GM18519 (cell line): ENCODE measurements at regions not wholly inside any gene's neighbourhood (a gene's known extent, or its start where the extent isn't known, plus 50 kb on each side); places are given as distances from the start of the nearest gene placed in this dataset.

Source experiments
- ATAC-seq: cut with Tn5 transposase; IDR thresholded peaks from one replicate; pipeline ENCODE4 v1.9.1; 2021; ENCODE audit warnings: mild to moderate bottlenecking, moderate library complexity; ENCODE audit not compliant: unreplicated experiment, low FRiP score

DNA sequence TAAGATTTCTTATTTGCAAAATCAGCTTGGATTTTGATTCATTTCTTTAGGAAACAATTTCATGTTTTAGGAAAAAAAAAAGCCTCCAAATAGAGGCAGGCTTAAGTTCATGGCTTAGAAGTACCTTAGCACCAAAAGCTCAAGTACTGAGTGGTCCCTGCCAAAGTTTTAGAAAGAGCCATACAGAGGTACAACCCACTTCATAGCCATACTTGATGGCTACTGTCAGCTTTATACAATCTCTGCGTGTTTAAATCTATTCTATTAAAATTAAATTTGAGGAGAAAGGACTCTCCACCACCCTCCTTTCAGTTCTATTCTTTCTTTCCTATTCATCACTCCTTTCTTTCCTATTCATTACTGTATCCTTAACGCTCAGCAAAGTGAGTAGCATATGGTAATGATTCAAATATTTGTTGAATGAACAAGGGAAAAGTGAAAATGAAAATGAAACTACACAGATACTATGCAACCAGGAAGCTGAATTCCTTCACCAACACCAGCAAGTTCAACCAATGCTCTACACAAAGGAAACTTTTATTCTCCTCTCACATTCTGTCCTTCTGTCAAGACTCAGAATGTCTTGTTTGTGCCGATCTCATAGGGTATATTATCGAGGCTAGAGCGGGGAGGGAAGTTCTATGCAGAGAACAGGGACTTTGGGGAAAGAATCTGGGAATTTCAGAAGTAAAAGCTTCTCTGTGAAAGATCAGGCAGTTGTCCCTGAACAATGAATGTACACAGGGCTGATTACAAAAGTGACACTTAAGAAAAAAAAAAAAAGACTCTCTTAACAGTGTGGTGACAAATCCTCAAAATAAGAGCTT is 138.6 kb upstream of the SPEF2 start:
- no peak for ATAC-seq

DNA sequence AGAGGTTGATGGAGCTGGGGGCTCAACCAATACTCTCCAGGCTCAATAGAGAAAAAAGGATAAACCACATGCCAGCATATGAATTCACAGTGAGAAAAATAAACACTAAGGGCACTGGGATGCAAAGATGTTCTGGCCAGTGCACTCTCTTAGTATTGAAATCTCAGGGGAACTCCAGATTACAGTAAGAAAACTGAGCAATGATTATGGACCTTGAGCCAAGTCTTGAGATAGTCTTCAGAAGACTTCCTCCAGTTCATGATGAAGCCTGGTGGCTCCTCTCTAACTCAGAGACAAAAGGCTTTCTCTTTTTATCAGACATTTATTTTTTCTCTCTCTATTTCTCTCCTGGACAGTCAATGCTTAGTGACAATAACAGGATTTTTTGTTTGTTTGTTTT is 139.8 kb upstream of the SPEF2 start:
- no peak for ATAC-seq

DNA sequence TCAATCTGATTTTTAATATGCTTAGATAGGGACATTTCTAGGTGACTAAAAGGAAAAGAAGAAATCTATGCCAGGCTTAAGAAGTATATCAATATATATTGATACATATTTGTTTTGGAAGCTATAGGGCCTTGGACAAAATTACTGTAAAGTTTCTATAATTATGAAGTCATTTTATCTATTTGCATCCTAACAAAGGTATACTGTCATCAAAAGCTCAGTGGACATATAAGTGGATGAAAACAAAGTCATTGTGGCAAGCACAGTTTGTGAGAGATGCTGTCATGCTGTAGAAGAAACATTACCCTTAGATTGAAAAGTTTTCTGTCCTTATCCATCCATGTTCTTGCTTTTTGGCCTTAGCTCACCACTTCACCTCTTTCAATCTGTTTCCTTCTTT is 140.3 kb upstream of the SPEF2 start:
- no peak for ATAC-seq

DNA sequence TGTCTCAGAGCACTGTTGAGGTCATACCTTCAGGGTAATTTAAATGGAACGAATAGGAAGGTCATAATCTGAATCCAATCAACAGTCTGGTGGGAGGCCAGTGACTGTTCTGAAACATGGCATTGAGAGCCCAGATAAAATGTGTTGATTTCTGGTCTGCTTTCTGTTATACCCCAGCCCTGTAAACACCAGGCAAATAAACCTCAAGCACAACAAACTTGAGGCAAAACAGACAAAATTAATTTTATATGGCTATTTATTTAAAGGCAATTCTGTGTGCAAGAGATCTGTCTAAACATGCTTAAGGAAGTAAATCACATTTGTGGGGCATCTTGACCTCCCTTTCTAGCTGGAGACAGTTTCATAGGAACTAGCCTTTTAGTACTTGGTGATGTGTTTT is 140.9 kb upstream of the SPEF2 start:
- no peak for ATAC-seq

DNA sequence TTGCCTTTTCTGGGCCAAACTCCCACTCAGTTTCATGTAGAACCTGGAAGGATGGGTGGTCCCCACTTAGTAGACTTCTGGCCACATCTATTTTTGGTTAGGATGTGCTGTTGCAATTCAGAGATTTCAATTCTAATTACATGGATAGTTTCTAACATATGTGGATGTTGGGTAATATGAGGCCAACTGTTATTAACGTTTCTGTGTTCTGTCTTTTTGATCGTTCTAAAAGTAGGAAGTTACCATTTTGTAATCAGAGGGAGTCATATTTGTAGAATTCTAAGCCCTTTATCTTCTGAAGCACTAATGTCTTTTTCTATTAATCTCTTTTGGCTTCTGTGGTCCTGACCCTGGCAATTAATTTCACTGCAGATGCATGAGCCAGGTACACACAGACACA is 141.6 kb upstream of the SPEF2 start:
- ATAC-seq: no peak

DNA sequence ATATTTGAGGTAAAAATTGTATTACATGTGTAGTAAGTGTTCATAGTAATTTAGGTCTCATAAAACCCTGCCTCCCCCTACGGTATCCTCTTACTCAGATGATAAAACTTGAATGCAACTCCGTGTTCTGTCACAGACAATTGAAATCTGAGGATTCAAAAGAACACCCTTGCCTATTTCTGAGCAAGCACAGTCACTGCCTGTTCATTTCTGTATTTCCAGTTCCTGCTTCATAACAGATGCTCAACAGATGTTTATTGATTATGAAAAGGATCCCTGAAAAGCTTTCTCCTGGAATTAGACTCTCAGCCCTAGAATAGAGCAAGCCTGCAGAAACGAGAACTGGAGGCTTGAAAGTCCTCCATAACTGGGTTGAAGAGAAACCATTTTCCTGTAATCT is 144.1 kb upstream of the SPEF2 start:
- ATAC-seq: no peak

DNA sequence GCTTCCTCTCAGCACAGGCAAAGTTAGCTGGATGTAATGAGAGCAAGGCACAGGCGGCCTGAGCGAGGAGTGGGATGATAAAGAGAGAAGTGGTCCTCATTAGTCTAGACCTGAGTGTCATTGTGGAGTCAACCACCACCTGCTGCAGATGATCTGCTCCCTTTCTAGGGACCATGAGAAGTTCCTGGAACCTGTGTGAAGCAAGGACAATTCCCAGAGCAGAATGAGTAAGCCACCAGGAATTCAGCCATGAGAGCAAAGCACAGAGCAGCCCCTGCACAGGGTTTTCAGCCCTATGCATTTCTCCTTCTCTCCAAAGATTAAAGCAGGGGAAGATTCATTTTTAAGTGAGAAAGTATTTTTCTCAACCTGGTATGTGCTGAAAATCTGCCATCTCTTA is 146.8 kb upstream of the SPEF2 start:
- no peak for ATAC-seq

DNA sequence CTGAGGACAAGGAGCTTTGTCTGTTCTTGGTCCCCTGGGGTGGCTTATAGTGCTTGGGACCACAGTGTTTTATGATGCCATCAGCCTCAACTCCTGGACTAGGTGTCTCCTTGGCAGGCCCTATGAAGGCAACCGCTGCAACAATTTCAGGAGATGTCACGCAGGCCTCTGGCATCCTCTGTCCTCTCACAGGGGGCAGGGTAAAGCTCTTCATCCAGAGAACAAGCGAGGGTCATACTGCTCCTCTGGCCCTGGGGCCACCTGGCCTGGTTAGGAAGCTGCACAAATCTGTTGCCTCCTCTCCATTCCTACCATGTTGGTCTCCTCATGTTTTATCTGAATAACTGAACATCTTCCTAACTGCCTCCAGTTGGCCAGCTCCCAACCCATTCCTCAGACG is 148.9 kb upstream of the SPEF2 start:
- no peak for ATAC-seq

DNA sequence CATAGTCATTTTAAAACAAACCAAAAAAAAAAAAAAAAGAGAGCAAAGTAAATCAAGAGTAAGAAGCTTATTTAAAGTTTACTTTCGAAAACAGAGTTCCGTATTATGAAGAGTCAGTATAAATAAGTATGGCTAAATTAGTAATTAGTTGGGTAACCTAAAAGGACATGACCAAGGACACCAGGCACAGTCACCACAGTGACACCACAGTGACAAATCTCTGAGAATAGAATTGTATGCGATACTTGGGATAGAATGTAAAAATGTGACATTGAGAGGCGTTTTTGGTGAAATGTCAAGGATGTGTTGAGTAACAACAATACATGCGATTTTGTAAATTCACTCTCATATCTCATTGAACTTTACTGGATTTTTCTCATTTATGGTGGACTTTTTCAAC is 150.9 kb upstream of the SPEF2 start:
- ATAC-seq: no peak

DNA sequence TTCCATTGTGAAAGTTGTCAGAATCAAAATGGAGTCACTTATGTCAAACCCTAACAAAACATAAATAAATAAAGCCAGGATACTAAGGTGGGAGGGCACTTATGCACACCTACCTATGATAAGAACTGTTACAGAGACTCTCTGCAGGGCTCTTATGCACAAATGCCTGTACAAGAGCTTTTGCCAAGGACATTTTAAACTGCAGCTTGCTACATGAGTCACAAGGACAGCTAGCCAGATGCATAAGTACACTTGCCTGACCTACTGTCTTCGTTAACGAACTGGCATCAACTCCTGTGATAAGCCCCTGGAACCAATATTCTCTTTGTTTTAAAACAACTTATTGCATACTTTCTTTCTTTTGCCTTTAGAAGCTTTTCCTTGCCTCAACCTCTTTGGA is 152.9 kb upstream of the SPEF2 start:
- ATAC-seq: no peak

DNA sequence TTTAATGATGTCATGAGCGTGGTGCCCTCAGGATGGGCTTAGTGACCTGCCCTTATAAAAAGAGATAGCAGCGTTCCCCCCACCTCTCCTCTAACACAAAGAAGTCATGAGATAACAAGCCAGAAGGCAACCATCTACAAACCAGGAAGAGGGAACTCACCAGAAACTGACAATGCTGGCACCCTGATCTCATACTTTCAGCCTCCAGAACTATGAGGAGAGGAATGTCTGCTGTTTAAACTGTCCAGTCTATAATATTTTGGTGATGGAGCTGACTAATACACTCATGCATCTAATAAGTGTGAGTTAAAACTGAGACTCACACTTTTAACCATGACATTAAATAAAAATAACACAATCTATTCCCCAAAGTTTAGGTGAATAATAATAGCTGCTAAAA is 156.1 kb upstream of the SPEF2 start:
- ATAC-seq: no peak

DNA sequence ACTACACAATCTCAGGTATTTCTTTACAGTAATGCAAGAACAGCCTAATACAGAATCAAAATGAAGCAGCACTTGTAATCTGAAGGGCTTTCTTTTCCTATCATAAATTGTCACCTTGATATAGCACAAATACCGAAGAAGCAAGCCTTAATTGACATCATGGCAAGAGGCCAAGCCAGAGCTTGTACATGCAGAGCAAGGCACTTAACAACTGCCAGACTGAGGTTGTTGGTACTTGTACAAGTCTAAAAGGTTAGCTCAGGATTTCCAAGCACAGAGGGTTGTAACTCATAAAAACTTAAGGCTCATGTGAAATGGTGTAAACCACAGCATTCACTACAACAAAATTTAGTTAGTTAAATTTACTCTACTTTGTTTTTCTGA is 158.8 kb upstream of the SPEF2 start:
- ATAC-seq: no peak

DNA sequence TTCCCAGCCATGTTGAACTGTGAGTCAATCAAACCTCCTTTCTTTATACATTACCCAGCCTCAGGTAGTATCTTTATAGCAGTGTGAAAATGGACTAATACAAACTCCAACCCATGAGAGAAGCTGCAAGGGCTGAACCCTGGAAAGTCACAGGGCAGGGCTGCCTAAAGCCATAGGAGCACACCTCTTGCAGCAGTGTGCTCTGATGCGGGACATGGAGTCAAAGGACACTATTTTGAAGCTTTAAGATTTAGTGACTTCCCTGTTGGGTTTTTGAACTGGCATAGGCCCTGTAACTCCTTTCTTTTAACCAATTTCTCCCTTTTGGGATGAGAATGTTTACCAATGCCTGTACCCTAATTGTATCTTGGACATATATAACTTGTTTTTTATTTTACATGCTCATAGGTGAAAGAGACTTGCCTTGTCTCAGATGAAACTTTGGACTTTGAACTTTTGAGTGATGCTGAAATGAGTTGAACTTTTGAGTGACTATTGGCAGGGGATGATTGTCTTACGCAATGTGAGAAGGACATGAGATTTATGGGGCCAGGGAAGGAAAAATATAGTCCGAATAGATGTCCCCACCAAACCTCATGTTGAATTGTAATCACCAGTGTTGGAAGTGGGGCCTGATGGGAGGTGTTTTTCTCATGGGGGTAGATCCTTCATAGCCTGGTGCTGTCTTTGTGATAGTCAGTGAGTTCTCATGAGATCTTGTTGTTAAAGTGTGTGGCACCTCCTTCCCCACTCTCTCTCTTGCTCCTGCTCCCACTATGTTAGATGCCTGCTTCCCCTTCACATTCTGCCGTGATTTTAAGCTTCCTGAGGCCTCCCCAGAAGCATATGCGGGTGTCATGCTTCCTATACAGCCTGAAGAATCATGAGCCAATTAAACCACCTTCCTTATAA is 159.5 kb upstream of the SPEF2 start:
- ATAC-seq: no peak

DNA sequence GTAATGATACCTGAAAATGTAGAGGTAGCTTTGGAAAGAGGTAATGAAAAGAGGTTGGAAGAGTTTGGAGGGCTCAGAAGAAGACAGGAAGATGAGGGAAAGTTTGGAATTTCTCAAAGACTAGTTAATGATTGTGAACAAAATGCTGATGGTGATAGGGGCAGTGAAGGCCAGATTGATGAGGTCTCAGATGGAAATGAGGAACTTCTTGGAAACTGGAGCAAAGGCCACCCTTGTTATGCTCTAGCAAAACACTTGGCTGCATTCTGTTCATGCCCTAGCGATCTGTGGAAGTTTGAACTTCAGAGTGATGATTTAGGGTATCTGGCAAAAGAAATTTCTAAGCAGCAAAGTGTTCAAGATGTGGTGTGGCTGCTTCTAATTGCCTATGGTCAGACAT is 161.2 kb upstream of the SPEF2 start:
- no peak for ATAC-seq

DNA sequence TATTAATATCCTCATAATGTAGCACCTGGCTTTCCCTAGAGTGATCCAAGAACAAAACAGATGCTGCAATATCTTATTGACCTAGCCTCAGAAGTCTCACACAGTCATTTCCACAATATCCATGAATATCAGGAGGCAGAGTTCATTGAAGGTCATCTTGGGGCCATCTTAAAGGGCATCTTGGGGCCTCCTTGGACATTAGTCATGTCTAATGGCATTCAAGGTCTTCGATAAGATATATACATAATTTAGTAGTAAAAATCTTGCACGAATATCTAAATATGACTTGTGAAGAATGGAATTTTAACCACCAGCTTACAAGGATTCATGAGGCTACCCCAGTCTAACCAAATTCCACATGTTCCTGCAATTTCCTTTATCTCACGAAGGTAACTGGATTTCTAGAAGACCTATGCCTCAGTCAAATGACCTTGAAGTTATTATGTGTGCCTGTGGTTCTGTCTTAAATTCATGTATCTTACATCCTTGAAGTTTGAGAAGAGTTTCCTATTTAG is 163.6 kb upstream of the SPEF2 start:
- no peak for ATAC-seq

DNA sequence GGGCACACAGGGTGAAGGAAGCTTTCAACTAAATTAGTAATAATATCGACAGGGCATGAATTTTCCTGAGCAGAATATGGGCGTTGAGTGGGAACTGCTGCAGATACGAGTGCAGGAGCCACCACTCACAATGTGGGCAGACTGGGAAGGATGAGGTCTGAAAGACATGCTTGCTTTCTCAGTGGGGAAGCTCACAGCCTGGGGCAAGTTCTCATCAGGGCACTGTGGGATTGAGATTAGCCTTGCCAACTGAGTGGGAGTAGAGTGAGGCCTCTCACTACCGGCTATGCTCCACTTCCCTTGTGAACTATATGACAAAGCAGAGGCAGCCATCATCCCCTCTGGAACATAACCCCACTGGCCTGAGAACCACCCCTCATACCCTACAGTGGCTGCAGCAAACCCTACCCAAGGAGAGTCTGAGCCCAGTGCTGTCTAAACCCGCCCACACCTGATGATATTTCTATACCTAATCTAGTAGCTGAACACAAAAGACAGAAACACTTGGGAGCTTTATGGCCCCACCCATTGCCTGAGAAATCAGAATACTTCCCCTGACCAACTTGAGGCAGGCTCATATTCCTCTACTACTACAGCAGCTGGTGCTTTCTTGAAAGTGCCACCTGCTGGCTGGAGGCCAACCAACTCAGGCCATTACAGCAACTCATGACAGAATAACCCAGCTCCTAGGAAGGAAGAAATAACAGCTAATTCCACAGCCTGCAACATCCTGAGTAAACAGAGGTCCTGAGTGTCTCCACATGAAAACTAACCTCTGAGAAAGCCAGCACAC is 173.7 kb upstream of the SPEF2 start:
- no peak for ATAC-seq

DNA sequence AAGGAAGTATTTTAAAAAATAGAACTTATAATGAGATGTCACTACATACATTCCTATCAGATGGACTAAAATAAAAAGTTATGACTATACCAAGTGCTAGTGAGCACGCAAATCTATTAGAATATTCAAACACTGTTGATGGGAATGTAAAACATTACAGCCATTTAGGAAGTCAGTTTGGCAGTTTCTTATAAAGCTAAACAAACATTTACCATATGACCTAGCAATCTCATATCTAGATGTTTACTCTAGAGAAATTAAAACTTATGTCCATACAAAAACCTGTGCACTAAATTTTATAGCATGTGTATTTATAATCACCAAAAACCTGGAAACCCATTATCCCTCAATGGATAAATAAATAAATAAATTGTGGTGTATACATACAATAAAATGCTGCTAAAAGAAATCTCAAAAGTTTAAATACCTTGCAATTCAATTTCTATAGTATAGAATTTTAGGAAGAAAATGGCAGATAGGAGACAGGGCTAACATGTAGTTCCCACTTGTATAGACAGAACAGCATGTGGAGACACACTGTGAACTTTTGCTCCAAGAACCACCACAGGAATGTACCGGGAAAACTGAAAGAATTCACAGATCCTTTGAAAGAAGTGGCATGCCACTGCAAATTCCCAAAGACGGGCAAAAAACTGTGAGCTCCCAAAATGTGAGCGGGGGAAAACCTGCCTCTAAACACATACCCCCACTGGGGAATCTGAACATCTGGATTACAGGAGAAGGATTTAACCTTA is 174.6 kb upstream of the SPEF2 start:
- no peak for ATAC-seq

DNA sequence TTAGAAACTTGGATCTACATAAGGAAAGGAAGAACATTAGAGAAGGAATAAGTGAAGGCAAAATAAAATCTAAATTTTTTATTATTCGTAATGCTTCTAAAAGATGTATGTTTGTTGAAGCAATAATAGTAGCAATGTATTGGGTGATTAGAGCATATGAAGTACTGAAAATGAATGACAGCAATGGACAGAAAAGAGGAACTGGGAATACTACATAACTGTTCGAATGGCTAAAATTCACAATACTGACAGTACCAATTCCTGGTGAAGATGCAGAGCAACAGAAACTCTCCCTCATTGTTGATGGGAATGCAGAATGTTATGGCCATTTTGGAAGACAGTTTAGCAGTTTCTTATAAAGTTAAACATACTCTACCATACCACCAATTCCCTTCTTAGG is 177.3 kb upstream of the SPEF2 start:
- no peak for ATAC-seq

DNA sequence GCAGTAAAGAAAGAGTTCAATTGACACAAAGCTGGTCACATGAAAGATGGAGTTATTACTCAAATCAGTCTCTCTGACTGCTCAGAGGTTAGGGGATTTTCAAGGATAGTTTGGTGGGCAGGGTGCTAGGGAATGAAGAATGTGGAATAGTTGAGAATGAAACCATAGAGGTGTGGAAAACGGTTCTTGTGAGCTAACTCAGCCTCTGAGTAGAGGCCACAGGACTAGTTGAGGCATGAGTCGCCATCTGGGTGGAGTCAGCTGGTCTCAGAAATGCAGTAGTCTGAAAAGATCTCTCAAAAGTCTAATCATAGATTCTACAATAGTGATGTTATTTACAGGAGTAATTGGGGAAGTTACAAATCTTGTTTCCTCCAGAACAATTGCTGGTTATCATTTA is 178.9 kb upstream of the SPEF2 start:
- ATAC-seq: no peak

DNA sequence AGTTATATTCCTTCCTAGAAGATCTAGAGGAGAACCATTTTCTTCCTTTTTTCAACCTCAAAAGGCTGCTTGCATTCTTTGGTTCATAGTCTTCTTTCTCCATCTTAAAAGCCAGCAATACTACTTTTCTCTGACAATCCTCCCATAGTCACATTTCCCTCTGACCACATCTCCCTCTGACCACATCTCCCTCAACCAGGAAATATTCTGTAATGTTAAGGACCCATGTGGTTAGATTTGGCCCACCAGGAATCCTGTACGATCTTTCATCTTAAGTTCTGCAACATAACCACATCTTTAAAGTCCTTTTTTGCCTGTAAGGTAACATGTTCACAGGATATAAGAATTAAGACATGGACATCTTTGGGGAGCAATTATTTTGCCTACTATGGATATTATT is 179.4 kb upstream of the SPEF2 start:
- no peak for ATAC-seq
